ENCODE measurements at regions not wholly inside any gene's neighbourhood (a gene's known extent, or its start where the extent isn't known, plus 50 kb on each side); places are given as distances from the start of the nearest gene placed in this dataset.

- no peak for ATAC-seq (ENCODE audit: low read depth)
- TF ChIP-seq CTCF (IDR thresholded peaks at IDR 0.05; ENCODE audit: poor library complexity, severe bottlenecking), result no peak
- Histone ChIP-seq H3K27me3 (ENCODE audit: insufficient read depth, poor library complexity, severe bottlenecking) (no peaks in the 10 kb centered on the region), H3K4me1 (ENCODE audit: insufficient read depth, poor library complexity, severe bottlenecking) (peaks cover 7% of the 10 kb centered on the region), H3K4me3 (ENCODE audit: severe bottlenecking) (no peak overlapping the region), H3K9me3 (ENCODE audit: severe bottlenecking) (peaks cover 4% of the 10 kb centered on the region), H3K27ac (ENCODE audit: poor library complexity, severe bottlenecking) (no peak overlapping the region), H3K36me3 (ENCODE audit: low read depth) (no peaks in the 10 kb centered on the region)
- DNase-seq (ENCODE audit: low spot score), result no peak
Observed at GRCh38 chr6:156408655-156409054, 368.5 kb upstream of the ARID1B start.

GRCh38 chr6:156407334-156407733 lies 369.8 kb upstream of the ARID1B start:
- H3K4me1 ChIP-seq (ENCODE audit: insufficient read depth, poor library complexity, severe bottlenecking), result no peaks in the 10 kb centered on the region
- H3K9me3 ChIP-seq (ENCODE audit: severe bottlenecking), result no peaks in the 10 kb centered on the region
- ATAC-seq (ENCODE audit: low read depth), result no peak
- H3K27ac ChIP-seq (ENCODE audit: poor library complexity, severe bottlenecking), result no peak overlapping the region
- no peaks in the 10 kb centered on the region for H3K36me3 ChIP-seq (ENCODE audit: low read depth)
- no peaks in the 10 kb centered on the region for H3K27me3 ChIP-seq (ENCODE audit: insufficient read depth, poor library complexity, severe bottlenecking)
- H3K4me3 ChIP-seq (ENCODE audit: severe bottlenecking), result no peak overlapping the region
- no peak for DNase-seq (ENCODE audit: low spot score)
- no peak for TF ChIP-seq CTCF (IDR thresholded peaks at IDR 0.05; ENCODE audit: poor library complexity, severe bottlenecking)

GRCh38 chr6:156406688-156407087 lies 370.5 kb upstream of the ARID1B start:
- H3K4me1 ChIP-seq (ENCODE audit: insufficient read depth, poor library complexity, severe bottlenecking), result no peaks in the 10 kb centered on the region
- no peak overlapping the region for H3K27ac ChIP-seq (ENCODE audit: poor library complexity, severe bottlenecking)
- H3K36me3 ChIP-seq (ENCODE audit: low read depth), result no peaks in the 10 kb centered on the region
- H3K9me3 ChIP-seq (ENCODE audit: severe bottlenecking), result no peaks in the 10 kb centered on the region
- no peaks in the 10 kb centered on the region for H3K27me3 ChIP-seq (ENCODE audit: insufficient read depth, poor library complexity, severe bottlenecking)
- ATAC-seq (ENCODE audit: low read depth), result no peak
- no peak overlapping the region for H3K4me3 ChIP-seq (ENCODE audit: severe bottlenecking)
- no peak for DNase-seq (ENCODE audit: low spot score)
- no peak for TF ChIP-seq CTCF (IDR thresholded peaks at IDR 0.05; ENCODE audit: poor library complexity, severe bottlenecking)

GRCh38 chr6:156406099-156406498 lies 371.1 kb upstream of the ARID1B start:
- no peaks in the 10 kb centered on the region for H3K9me3 ChIP-seq (ENCODE audit: severe bottlenecking)
- H3K36me3 ChIP-seq (ENCODE audit: low read depth), result no peaks in the 10 kb centered on the region
- TF ChIP-seq CTCF (IDR thresholded peaks at IDR 0.05; ENCODE audit: poor library complexity, severe bottlenecking), result no peak
- no peak overlapping the region for H3K4me3 ChIP-seq (ENCODE audit: severe bottlenecking)
- no peaks in the 10 kb centered on the region for H3K27me3 ChIP-seq (ENCODE audit: insufficient read depth, poor library complexity, severe bottlenecking)
- no peak overlapping the region for H3K27ac ChIP-seq (ENCODE audit: poor library complexity, severe bottlenecking)
- DNase-seq (ENCODE audit: low spot score), result no peak
- no peak for ATAC-seq (ENCODE audit: low read depth)
- H3K4me1 ChIP-seq (ENCODE audit: insufficient read depth, poor library complexity, severe bottlenecking), result no peaks in the 10 kb centered on the region

- no peak overlapping the region for H3K27ac ChIP-seq (ENCODE audit: poor library complexity, severe bottlenecking)
- H3K27me3 ChIP-seq (ENCODE audit: insufficient read depth, poor library complexity, severe bottlenecking), result peaks cover 9% of the 10 kb centered on the region
- TF ChIP-seq CTCF (IDR thresholded peaks at IDR 0.05; ENCODE audit: poor library complexity, severe bottlenecking), result no peak
- H3K4me1 ChIP-seq (ENCODE audit: insufficient read depth, poor library complexity, severe bottlenecking), result no peaks in the 10 kb centered on the region
- H3K9me3 ChIP-seq (ENCODE audit: severe bottlenecking), result no peaks in the 10 kb centered on the region
- H3K36me3 ChIP-seq (ENCODE audit: low read depth), result no peaks in the 10 kb centered on the region
- ATAC-seq (ENCODE audit: low read depth) (no peak), DNase-seq (ENCODE audit: low spot score) (no peak)
- no peak overlapping the region for H3K4me3 ChIP-seq (ENCODE audit: severe bottlenecking)
Observed at GRCh38 chr6:156402628-156403027, 374.6 kb upstream of the ARID1B start.

Measured in RWPE2 (cell line).